DOHH2 (cell line): ENCODE measurements at regions not wholly inside any gene's neighbourhood (a gene's known extent, or its start where the extent isn't known, plus 50 kb on each side); places are given as distances from the start of the nearest gene placed in this dataset.

Experiments
- EZH2phosphoT487 ChIP-seq: fragments of 200-600 bp; sonication (generic); IDR thresholded peaks from 2 replicates; pipeline ENCODE4 v1.6.1; 2017; ENCODE audit warnings: borderline replicate concordance, mild to moderate bottlenecking, antibody characterized with exemption, low read length, moderate library complexity, mixed read lengths
- TF ChIP-seq, protein P1 (sequence below): fragments of 200-600 bp; sonication (generic); IDR thresholded peaks from one replicate; pipeline ENCODE4 v1.5.1; 2014; ENCODE audit warnings: antibody characterized with exemption, mild to moderate bottlenecking, low read depth, low read length; ENCODE audit not compliant: poor library complexity, severe bottlenecking

GRCh38 chr1:199101139-199101538, 462.3 kb downstream of the PTPRC start:
- TF ChIP-seq, protein P1, sequence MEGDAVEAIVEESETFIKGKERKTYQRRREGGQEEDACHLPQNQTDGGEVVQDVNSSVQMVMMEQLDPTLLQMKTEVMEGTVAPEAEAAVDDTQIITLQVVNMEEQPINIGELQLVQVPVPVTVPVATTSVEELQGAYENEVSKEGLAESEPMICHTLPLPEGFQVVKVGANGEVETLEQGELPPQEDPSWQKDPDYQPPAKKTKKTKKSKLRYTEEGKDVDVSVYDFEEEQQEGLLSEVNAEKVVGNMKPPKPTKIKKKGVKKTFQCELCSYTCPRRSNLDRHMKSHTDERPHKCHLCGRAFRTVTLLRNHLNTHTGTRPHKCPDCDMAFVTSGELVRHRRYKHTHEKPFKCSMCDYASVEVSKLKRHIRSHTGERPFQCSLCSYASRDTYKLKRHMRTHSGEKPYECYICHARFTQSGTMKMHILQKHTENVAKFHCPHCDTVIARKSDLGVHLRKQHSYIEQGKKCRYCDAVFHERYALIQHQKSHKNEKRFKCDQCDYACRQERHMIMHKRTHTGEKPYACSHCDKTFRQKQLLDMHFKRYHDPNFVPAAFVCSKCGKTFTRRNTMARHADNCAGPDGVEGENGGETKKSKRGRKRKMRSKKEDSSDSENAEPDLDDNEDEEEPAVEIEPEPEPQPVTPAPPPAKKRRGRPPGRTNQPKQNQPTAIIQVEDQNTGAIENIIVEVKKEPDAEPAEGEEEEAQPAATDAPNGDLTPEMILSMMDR = no peak
- TF ChIP-seq EZH2phosphoT487 = no peak
